Kidney tubule cell (primary cell): ENCODE measurements at regions not wholly inside any gene's neighbourhood (a gene's known extent, or its start where the extent isn't known, plus 50 kb on each side); places are given as distances from the start of the nearest gene placed in this dataset.
A peak's percentile ranks its signal among the peaks of the same experiment; 100 is the strongest.

Experiments
- DNase-seq: peaks from one replicate; pipeline ENCODE4 v3.0.0-alpha.2; 2018; ENCODE audit warnings: low spot score

- DNase-seq: peak; percentile 45
Observed at GRCh38 chr5:173719731-173720082, 103.3 kb upstream of the BOD1 start.

DNA sequence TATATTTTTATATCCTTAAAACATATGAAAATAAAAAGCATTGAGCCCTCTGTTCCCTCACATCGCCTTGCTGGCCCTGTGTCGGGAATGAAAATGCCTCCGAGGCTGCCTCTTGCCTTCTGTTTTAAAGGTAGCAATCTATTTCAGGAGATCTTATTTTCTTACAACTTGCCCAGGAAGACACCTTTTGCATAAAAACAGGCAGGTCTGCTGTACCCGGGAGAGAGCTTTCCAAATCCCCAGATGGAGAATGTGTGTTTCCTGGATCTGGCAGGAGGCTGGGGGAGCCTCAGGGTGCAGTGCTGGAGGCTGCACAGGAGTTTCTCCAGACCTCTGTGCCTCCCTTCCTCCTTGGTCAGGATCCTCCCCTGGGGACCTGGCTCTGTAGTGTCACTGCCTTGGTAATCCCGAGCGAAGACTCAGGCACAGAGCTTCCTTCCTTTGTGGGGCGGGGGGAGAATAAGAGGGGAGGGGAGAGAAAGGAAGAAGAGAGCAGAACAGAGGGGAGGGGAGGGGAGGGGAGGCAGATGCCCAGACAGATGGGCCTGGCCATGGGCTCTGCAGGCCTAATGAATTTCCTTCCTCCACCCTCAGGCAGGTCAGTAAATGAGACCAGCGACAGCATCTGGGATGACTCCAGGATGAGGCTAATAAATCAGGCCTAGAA is 104.0 kb upstream of the BOD1 start:
- DNase-seq: no peak

DNA sequence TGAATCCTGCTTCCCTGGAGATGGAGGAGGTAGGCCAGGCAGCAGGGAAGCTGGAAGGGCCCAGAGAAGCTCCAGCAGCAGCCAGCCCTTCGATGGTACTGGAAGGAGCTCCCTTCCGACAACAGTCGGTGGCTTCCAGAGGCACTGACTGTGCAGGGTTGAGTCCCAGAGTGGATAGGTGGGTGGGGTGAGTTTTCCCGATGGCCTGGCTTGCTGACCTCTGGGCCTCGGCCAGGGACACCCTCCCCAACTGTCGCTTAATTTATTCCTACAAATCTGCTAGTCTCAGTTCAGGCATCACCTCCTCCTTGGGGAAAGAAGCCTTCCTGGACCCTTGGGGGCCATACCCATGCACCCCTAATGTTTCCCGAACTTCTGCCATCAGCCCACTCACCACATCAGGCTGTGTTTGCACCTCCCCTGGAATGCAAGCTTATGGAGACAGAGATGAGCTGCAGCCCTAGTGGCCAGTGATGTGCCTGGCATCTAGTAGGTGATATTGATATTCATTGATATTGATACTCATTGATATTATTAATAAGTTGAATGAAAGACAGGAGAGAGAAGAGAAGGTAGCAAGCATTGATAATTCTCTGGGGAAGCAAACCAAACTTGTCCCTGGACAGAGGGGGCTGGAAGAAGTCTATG is 104.6 kb upstream of the BOD1 start:
- no peak for DNase-seq

DNA sequence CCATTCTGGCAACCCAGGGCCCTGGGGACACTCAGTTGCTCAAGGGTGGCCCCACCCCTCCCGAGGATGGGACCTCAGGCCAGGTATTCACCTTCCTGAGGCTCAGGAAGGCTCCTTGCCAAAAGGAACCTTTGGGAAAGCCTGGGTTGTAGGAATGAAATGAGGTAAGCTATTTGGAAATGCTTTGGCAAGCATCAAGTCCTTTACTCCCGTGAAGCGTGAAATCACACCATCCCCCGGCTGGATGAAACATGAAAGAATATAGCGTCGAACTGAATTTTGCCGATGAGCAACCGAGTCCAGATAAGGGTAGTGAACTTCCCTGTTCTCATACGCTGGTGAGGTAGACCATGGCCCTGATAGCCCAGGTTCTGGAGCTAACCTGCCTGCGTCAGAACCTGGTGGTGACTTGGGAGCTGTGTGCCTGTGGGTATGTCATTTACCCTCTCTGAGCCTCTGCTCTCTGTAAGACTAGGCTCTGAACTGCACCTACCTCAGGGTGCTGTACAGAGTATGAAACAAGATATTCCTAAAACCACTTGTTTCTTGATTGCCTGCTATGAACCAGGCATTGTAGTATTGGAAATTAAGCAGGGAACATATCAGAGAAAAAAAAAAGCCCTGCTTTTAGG is 105.3 kb upstream of the BOD1 start:
- DNase-seq: peak; percentile 83

DNA sequence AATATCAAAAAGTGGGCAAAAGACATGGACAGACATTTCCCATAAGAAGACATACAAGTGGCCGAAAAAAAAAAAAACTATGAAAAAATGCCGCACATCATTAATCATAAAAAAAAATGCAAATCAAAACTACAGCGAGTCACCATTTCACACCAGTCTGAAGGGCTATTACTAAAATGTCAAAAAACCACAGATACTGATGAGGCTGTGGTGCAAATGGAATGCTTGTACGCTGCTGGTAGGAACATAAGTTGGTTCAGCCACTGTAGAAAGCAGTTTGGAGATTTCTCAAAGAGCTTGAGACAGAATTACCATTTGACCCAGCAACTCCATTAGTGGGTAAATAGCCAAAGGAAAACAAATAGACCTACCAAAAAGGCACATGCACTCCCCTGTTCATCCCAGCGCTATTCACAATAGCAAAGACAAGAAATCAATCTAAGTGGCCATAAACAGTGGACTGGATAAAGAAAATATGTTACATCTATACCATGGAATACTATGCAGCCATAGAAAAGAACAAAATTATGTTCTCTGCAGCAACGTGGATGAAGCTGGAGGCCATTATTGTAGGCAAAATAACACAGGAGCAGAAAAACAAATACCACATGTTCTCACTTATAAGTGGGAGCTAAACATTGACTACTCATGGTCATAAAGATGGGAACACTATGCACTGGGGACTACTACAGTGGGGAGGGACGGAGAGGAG is 110.6 kb upstream of the BOD1 start:
- peak; percentile 23 for DNase-seq

GRCh38 chr5:173727839-173728778 is 111.7 kb upstream of the BOD1 start:
- DNase-seq: no peak

- no peak for DNase-seq
Observed at GRCh38 chr5:173729079-173729765, 112.8 kb upstream of the BOD1 start.

DNA sequence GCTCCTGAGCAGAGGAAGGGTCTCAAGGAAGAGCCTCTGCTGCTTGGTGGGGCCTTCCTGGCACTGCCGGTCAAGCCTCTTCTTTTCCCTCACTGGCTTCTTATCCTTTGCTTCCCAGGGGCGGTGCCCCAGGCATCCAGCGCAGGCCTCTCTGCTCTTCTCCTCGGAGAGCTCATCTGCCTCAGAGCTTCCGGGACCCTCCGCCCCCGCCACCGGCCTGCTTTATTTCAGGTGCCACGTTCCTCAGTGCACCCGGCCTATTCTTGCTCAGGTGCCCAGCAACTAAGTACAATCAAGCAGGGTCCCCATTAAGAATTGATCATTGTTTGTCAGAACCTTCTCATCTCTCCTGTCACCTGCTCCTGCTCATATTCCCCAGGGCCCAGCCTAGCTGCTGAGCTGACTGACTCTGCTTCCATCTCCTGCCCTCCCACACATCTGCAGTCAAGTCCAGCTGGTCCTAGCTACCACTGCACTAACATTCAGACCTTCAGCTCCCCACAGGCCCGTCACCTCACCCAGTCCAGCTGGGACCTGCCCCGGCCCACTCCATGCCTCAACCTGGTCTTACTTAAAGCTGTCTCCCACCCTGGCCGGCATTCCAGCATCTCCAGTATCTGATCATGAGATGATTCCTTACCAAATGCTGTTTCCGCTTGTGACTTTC is 114.3 kb upstream of the BOD1 start:
- no peak for DNase-seq

GRCh38 chr5:173733021-173733420 is 116.6 kb upstream of the BOD1 start:
- DNase-seq: no peak

GRCh38 chr5:173733425-173733824 is 117.0 kb upstream of the BOD1 start:
- DNase-seq: no peak

DNA sequence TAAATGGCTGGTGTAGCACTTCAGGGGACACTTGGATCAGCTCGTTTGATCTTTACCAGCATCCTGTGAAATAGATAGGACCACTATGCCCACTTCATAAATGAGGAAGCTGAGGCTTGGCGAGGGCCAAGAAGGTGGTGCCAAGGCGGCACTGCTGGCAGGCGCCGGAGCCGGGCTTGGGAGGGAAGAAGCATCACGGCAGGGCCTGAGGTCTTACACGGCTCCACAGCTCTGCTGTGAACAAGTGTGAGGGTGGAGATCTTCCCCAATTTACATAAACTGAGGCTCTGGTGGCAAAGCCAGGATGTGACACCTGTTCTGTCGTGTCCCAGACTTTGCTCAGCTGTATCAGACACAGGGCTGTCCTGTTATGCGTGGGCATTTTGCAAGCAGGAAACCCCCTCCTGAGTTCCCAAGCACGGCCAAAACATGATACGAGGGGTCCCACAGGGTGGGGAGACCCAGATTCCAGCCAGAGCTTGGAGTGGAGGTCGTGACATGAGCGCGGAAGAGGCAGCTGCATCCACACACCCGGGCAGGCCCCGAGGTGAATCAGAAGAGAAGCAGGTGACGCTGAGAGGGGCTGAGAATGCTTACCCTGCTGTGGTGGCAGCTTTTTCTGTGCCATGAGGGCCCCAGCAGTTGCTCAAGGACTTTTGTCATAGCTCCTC is 117.5 kb upstream of the BOD1 start:
- no peak for DNase-seq

DNA sequence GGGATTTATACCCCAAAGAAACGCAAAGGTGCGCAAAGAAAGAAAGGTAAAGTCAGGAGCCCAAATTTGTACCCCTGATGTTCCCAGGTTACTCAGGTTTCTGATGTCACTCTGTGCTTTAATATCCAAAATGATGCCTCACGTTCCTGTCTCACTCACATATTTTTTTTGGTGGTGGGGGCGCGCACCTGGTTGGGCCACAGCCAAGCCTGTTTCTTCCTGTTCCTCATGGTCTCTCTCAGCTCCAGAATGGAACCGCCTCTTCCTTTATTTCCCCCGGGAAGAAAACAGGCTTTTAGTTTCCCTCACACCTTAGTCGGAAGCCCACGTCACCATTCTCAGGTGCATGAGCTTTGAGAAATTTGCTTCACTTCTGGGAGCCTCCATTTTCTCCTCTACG is 118.3 kb upstream of the BOD1 start:
- no peak for DNase-seq

DNA sequence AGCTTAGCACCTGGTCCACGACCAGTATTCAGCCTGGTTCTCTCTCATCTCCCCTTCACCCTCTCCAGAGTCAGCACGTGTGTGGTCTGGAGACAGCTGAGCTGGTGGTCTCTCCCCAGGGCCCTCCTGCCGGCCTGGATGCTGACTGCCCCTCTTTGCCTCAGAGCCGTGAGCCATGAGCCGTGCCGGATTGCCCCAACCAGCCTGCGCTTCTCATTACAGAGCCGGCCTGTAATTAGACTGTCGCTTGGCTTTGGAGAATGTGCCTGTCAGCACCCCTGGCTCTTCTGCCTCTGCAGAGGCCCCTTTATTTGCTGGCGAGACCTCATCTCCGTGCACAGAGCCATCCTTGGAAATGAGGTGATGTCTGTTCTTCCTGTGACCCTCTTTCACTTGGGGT is 118.7 kb upstream of the BOD1 start:
- DNase-seq: no peak

GRCh38 chr5:173735691-173736090 is 119.2 kb upstream of the BOD1 start:
- DNase-seq: no peak

- DNase-seq: no peak
Observed at GRCh38 chr5:173736374-173736773, 119.9 kb upstream of the BOD1 start.

- peak; percentile 76 for DNase-seq
Observed at GRCh38 chr5:173736923-173737412, 120.5 kb upstream of the BOD1 start.

DNA sequence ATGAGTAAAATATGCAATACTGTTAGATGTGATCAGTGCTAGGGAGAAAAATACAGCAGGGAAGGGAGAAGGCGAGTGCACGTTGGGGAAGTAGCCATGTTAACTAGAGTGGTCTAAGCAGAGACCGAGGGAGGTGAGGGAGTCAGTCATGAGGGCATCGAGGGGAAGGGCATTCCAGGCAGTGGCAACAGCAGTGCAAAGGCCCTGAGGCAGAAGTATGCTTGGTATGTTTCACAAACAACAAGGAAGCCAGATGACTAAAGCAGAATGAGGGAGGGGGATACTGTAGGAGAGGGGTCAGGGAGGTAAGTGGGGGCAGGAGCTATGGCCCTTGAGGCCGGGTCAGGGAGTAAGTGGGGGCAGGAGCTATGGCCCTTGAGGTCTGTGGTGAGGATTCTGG is 123.3 kb upstream of the BOD1 start:
- no peak for DNase-seq

DNA sequence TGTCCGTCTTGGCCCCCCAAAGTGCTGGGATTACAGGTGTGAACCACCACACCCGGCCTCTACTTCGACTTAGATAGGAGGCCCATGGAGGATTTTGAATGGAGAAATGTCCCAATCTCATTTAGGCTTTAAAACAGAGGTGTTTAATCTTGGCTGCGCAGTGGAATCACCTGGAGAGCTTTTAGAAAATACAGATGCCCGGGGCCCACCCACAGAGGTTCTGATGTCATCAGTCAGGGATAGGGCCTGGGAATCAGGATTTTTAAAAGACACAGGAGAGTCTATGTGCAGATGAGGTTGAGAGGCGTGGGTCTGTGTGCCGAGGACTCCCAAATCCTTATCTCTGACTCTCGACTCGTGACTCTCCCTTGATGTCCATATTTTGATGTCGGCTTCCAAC is 124.0 kb upstream of the BOD1 start:
- DNase-seq: no peak

DNA sequence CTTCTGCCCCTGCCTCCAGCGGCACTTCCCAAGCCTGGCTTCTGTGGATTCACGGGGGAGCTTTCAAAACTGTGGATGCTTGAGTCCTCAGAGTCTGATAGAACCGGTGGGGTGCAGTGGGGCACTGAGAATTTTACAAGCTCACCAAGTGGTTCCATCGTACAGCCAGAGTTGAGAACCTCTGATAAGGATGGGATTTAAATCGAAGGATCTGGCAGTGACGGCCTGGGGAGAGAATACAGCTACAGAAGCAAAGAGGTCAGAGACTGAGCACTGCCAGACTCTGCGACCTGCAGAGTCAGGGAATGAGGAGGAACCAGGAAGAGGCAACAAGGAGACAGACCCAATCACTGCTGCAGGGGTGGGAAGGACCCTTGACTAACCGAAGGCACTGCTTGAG is 124.6 kb upstream of the BOD1 start:
- no peak for DNase-seq
